Fibroblast of the conjunctiva (primary cell): ENCODE measurements at regions not wholly inside any gene's neighbourhood (a gene's known extent, or its start where the extent isn't known, plus 50 kb on each side); places are given as distances from the start of the nearest gene placed in this dataset.

Source experiments
- DNase-seq: peaks from one replicate; pipeline ENCODE4 v3.0.0-alpha.2; 2010; ENCODE audit warnings: low read depth

GRCh38 chr4:10746371-10747171, 62.0 kb upstream of the CLNK start:
- no peak for DNase-seq

- no peak for DNase-seq
Measured at GRCh38 chr4:10743357-10743756, 58.8 kb upstream of the CLNK start.

GRCh38 chr4:10741961-10742699, 57.6 kb upstream of the CLNK start:
- no peak for DNase-seq

- no peak for DNase-seq
Measured at GRCh38 chr4:10740891-10741620, 56.5 kb upstream of the CLNK start.

DNA sequence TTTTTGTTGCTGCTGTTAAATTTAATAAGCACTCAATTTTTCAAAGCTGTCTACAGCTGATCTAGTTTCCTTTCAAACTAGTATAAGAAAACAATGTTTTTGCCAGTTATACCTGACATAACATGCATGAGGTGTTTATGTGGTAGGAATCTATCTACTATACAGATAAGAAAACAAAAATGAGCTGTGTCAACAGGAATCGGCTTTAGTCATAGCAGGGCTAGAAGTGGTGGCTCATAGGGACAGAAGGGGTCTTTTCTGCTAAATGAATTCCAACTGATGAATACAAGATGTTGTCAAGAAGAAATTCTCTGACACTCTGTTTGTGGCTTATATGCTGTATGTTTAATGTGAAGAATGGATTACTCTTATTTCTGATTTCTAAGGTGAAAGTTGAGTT, 55.7 kb upstream of the CLNK start:
- DNase-seq: no peak

GRCh38 chr4:10738826-10739489, 54.4 kb upstream of the CLNK start:
- no peak for DNase-seq

DNA sequence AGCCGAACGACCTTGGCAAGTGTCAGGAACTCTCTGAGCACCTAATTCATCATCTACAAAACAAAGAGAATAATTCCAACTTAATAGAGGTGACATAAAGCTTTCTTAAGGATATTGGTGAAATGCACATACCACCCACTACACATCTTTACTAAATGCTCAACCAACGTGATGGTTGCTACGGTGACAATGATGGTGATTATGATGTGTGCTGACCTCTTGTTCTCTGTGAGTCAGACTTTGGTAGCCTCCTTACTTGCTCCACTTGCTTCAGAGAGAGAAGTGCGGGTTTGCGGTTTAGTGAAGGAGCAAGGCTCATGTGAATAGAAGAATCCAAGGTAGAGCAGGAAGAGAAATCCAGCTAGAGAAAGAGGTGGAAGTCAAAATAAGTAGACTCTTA, 52.8 kb upstream of the CLNK start:
- no peak for DNase-seq

DNA sequence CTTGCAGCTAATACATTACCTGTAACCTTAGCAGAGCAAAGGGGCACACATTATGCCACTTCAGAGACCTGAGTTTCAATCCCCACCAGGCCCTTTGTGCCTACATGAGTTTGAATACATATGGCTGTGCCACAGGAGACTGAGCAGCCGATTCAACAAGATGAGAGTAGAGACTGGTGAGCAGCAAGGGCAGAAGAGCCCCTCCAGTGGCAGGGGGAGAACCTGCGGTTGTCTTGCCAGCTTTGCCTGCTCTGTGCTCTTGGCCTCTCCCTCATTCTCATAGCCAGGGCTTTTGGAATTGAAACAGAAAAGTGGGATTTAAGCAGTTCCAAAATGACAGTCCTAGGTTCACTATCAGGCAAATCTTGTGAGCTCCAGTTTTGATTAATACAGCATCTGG, 52.3 kb upstream of the CLNK start:
- DNase-seq: no peak

- DNase-seq: no peak
Measured at GRCh38 chr4:10736266-10736665, 51.7 kb upstream of the CLNK start.

DNA sequence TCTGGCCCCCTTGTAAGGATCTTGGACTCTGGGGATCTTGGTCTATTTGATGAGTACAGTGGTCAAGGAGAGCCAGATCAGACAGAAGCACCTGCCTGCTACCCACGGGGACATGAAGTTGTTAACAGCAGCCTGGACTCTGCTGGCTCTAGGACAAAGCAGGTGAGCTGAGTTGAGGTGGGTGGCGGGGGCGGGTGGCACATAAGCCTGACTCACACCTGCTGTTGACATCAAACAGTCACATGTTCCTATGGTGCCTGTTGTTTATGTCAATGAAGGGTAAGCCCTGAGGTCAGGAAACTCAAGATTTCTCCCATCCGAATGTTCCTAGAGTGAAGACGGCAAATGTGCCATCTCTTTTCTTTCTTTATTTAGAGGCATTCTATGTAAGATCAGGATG, 50.1 kb upstream of the CLNK start:
- DNase-seq: no peak
